ENCODE measurements at regions not wholly inside any gene's neighbourhood (a gene's known extent, or its start where the extent isn't known, plus 50 kb on each side); places are given as distances from the start of the nearest gene placed in this dataset.

GRCh38 chr22:48284671-48285070 lies 1522.2 kb downstream of the TBC1D22A start:
- H3K4me3 ChIP-seq: no peak overlapping the region
- no peaks in the 10 kb centered on the region for H3K36me3 ChIP-seq
- H3K27ac ChIP-seq: no peak overlapping the region
- TF ChIP-seq POLR2A (IDR thresholded peaks at IDR 0.05) (no peak), CTCF (IDR thresholded peaks at IDR 0.05) (no peak), EP300 (IDR thresholded peaks at IDR 0.05) (no peak)
- DNase-seq (ENCODE audit: low spot score in 2 of 2): no peak
- H3K9me3 ChIP-seq: no peaks in the 10 kb centered on the region
- H3K27me3 ChIP-seq: no peaks in the 10 kb centered on the region
- WGBS, 2 donors: 93 to 96% methylated on average over 4 of the region's 4 CpGs
- H3K4me1 ChIP-seq: no peaks in the 10 kb centered on the region

GRCh38 chr22:48282804-48283203 lies 1520.4 kb downstream of the TBC1D22A start:
- no peak for DNase-seq (ENCODE audit: low spot score in 2 of 2)
- Histone ChIP-seq H3K36me3 (no peaks in the 10 kb centered on the region), H3K4me1 (peaks cover 0 to 7% (median 0%) of the 10 kb centered on the region in 4 donors), H3K4me3 (no peak overlapping the region), H3K9me3 (no peaks in the 10 kb centered on the region), H3K27ac (no peak overlapping the region), H3K27me3 (peaks cover 0 to 1% of the 10 kb centered on the region in 2 donors)
- 90% methylated on average over 2 of the region's 2 CpGs for WGBS, 2 donors
- TF ChIP-seq POLR2A (IDR thresholded peaks at IDR 0.05) (no peak), CTCF (IDR thresholded peaks at IDR 0.05) (no peak), EP300 (IDR thresholded peaks at IDR 0.05) (no peak)

GRCh38 chr22:48279461-48279756 lies 1517.0 kb downstream of the TBC1D22A start:
- Histone ChIP-seq H3K27me3 (peaks cover 0 to 7% of the 10 kb centered on the region in 2 donors), H3K4me3 (no peak overlapping the region), H3K36me3 (no peaks in the 10 kb centered on the region), H3K4me1 (peaks cover 0 to 15% (median 0%) of the 10 kb centered on the region in 4 donors), H3K27ac (no peak overlapping the region), H3K9me3 (no peaks in the 10 kb centered on the region)
- DNase-seq (ENCODE audit: low spot score in 2 of 2): no peak
- 69 to 79% methylated on average over 6 of the region's 6 CpGs for WGBS, 2 donors
- TF ChIP-seq CTCF (IDR thresholded peaks at IDR 0.05) (no peak), EP300 (IDR thresholded peaks at IDR 0.05) (no peak), POLR2A (IDR thresholded peaks at IDR 0.05) (no peak)

GRCh38 chr22:48278620-48279460 lies 1516.4 kb downstream of the TBC1D22A start:
- Histone ChIP-seq H3K27ac (no peak overlapping the region), H3K4me3 (no peak overlapping the region), H3K27me3 (peaks cover 0 to 7% of the 10 kb centered on the region in 2 donors), H3K9me3 (no peaks in the 10 kb centered on the region), H3K36me3 (no peaks in the 10 kb centered on the region), H3K4me1 (peaks cover 0 to 15% (median 0%) of the 10 kb centered on the region in 4 donors)
- no peak for TF ChIP-seq POLR2A (IDR thresholded peaks at IDR 0.05)
- TF ChIP-seq CTCF (IDR thresholded peaks at IDR 0.05): no peak
- no peak for TF ChIP-seq EP300 (IDR thresholded peaks at IDR 0.05)
- DNase-seq (ENCODE audit: low spot score in 2 of 2): no peak
- WGBS, 2 donors: 66 to 76% methylated on average over 19 of the region's 19 CpGs

- TF ChIP-seq POLR2A (IDR thresholded peaks at IDR 0.05): no peak
- peaks cover 0 to 15% (median 0%) of the 10 kb centered on the region in 4 donors for H3K4me1 ChIP-seq
- H3K36me3 ChIP-seq: no peaks in the 10 kb centered on the region
- no peaks in the 10 kb centered on the region for H3K9me3 ChIP-seq
- no peak overlapping the region for H3K27ac ChIP-seq
- DNase-seq (ENCODE audit: low spot score in 2 of 2): no peak
- H3K27me3 ChIP-seq: peaks cover 0 to 7% of the 10 kb centered on the region in 2 donors
- 15 to 30% methylated on average over 19 of the region's 19 CpGs for WGBS, 2 donors
- H3K4me3 ChIP-seq: no peak overlapping the region
Observed at GRCh38 chr22:48277868-48278581, 1515.6 kb downstream of the TBC1D22A start.

All from tibial nerve (tissue), 4 donors.